ENCODE measurements at regions not wholly inside any gene's neighbourhood (a gene's known extent, or its start where the extent isn't known, plus 50 kb on each side); places are given as distances from the start of the nearest gene placed in this dataset.
"Not testable (repeated sequence)": the region's sequence is repeated elsewhere in the genome, so short reads cannot be mapped to it uniquely, and the experiment has no call there.

DNA sequence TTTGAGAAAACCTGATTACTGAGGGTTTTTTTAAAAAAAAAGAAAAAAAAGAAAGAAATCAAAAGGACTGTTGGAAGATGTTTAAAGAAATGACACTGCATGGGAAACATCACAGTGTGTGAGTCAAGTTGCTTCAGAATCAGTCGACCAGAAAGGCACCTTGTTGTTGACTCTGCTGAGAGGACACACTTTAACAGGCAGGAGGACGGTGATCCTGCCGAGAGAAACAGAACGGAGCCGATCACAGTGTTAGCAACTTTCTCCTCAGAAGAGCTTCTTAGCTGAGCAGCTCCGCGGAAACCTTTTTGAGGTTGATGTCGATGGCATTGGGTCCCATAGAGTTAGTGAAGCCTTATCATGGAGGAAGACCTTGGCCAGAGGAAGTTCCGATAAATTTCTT lies 538.7 kb downstream of the RBFOX1 start:
- no peak for DNase-seq
- intact Hi-C loops (cut with DNase I, micrococcal nuclease): no loop called here

DNA sequence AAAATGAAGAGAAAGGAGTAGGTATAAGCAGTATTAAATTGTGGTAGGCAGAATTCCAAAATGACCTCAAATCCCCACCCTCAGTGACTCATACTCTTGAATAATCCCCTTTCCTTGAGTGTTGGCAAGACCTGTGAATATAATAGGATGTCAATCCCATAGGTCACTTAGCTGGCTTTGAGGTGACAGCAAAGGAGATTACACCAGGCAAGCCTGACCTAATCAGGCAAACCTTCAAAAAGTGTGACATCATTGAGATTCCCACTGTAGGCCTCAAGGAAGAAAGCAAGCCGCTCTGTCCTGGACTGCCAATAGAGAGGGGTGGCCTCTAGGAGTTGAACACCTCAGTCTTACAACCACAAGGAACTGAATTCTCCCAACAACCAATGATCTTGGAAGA lies 535.2 kb downstream of the RBFOX1 start:
- Histone ChIP-seq H3K9me3 (no peaks in the 10 kb centered on the region), H3K36me3 (ENCODE audit: low read depth) (no peaks in the 10 kb centered on the region), H3K4me1 (ENCODE audit: low read depth) (no peaks in the 10 kb centered on the region), H3K4me3 (no peak overlapping the region)
- intact Hi-C loops (cut with DNase I, micrococcal nuclease): no loop called here
- TF ChIP-seq, protein P1, sequence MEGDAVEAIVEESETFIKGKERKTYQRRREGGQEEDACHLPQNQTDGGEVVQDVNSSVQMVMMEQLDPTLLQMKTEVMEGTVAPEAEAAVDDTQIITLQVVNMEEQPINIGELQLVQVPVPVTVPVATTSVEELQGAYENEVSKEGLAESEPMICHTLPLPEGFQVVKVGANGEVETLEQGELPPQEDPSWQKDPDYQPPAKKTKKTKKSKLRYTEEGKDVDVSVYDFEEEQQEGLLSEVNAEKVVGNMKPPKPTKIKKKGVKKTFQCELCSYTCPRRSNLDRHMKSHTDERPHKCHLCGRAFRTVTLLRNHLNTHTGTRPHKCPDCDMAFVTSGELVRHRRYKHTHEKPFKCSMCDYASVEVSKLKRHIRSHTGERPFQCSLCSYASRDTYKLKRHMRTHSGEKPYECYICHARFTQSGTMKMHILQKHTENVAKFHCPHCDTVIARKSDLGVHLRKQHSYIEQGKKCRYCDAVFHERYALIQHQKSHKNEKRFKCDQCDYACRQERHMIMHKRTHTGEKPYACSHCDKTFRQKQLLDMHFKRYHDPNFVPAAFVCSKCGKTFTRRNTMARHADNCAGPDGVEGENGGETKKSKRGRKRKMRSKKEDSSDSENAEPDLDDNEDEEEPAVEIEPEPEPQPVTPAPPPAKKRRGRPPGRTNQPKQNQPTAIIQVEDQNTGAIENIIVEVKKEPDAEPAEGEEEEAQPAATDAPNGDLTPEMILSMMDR (IDR thresholded peaks at IDR 0.05): no peak
- ATAC-seq (no peak), DNase-seq (no peak)

More for the DNA sequence above, 538.7 kb downstream of the RBFOX1 start:
- H3K9me3 ChIP-seq: no peaks in the 10 kb centered on the region
- no peaks in the 10 kb centered on the region for H3K4me1 ChIP-seq (ENCODE audit: low read depth)
- H3K36me3 ChIP-seq (ENCODE audit: low read depth): no peaks in the 10 kb centered on the region
- H3K4me3 ChIP-seq: no peak overlapping the region
- no peak for ATAC-seq
- TF ChIP-seq, protein P1 (IDR thresholded peaks at IDR 0.05): no peak

DNA sequence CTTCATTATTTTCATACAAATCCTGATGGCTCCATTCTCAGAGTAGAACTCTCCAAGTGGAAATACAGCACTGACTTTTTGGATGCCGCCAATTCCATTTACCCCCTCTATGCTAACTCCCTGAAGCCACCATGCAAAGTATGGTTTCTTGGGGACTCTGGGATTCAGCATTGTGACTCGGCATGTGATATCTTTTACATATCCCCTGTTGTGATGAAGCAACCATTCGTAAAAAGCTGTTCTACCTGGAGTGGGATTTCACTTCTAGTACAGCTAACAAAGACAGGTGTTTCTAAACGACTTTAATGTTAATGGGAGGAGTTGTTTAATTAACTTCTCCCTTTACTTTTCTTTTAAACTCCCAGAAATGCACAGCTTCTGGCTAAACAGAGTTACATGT lies 533.5 kb downstream of the RBFOX1 start:
- Histone ChIP-seq H3K4me3 (no peak overlapping the region), H3K9me3 (no peaks in the 10 kb centered on the region), H3K36me3 (ENCODE audit: low read depth) (no peaks in the 10 kb centered on the region), H3K4me1 (ENCODE audit: low read depth) (no peaks in the 10 kb centered on the region)
- intact Hi-C loops (cut with DNase I, micrococcal nuclease): no loop called here
- no peak for DNase-seq
- ATAC-seq: no peak
- TF ChIP-seq, protein P1 (IDR thresholded peaks at IDR 0.05): no peak

DNA sequence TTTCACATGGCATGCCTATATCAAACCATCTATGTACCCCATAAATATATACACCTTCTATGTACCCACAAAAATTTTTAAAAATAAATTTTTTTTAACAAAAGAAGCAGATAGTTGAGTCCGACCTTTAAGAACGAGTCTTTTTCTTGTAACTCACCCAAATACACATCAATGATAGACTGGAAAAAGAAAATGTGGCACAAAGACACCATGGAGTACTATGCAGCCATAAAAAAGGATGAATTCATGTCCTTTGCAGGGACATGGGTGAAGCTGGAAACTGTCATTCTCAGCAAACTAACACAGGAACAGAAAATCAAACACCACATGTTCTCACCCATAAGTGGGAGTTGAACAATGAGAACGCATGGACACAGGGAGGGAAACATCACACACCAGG lies 532.7 kb downstream of the RBFOX1 start:
- H3K4me3 ChIP-seq; H3K9me3 ChIP-seq; intact Hi-C loops (cut with DNase I, micrococcal nuclease); DNase-seq; H3K36me3 ChIP-seq (ENCODE audit: low read depth); H3K4me1 ChIP-seq (ENCODE audit: low read depth); ATAC-seq: not testable (repeated sequence)

DNA sequence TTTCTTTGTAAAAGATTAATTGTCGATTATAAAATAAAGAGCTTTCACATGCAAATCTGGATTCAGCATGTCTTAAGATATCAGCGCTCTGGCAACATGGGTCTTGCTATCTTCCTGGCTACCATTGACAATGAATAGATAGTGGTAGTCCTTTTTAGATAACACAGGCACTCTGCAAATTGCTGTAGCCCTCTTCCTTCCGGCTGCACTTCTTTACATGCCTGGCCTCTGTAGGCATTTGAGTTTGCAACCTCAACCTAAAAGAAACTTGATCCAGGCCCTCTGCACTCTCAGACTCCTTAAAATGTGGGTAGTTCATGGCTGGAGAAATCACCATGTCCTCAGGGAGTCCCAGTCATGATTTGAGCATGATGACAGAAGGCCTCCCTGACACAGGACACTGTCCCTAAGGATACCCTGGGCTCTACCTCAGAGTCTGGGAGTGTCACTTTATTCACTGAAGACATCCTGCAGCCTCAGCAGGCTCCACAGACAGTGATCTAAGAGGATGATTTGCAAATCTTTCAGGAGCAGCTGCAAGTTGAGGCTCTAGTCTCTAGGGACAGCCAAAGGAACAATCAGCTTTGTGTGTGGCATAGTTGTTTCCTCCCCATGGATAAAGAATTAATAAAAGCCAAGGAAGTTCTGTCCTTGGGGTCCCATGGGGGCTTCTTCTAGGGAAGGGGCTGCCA lies 529.4 kb downstream of the RBFOX1 start:
- DNase-seq: no peak

DNA sequence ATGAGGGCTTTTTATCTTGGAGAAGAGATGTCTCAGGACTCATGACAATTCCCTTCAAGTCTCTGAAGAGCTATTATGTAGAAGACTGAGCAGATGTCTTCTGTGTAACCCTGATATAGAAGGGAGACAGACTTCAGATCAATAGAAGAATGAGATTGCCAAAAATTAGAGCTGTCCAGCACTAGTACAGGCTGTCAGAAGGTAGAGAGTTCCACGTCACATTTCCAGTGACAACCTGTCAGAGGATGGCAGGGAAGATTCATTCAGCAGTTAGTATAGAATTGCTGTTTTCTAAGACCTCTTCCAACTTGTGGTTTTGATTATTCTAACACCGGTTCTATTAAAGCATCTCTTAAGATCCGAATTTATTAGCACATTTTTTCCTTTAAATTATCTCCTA lies 520.6 kb downstream of the RBFOX1 start:
- H3K36me3 ChIP-seq (ENCODE audit: low read depth): no peaks in the 10 kb centered on the region
- no peak overlapping the region for H3K4me3 ChIP-seq
- H3K9me3 ChIP-seq: no peaks in the 10 kb centered on the region
- intact Hi-C loops (cut with DNase I, micrococcal nuclease): no loop called here
- no peaks in the 10 kb centered on the region for H3K4me1 ChIP-seq (ENCODE audit: low read depth)
- DNase-seq (no peak), ATAC-seq (no peak)
- TF ChIP-seq, protein P1 (IDR thresholded peaks at IDR 0.05): no peak

More for the DNA sequence above, 529.4 kb downstream of the RBFOX1 start:
- Histone ChIP-seq H3K9me3 (no peaks in the 10 kb centered on the region), H3K4me1 (ENCODE audit: low read depth) (no peaks in the 10 kb centered on the region), H3K4me3 (no peak overlapping the region), H3K36me3 (ENCODE audit: low read depth) (no peaks in the 10 kb centered on the region)
- TF ChIP-seq, protein P1 (IDR thresholded peaks at IDR 0.05): no peak
- ATAC-seq: no peak
- intact Hi-C loops (cut with DNase I, micrococcal nuclease): no loop called here
